Stromal cell of bone marrow (primary cell): ENCODE measurements at regions not wholly inside any gene's neighbourhood (a gene's known extent, or its start where the extent isn't known, plus 50 kb on each side); places are given as distances from the start of the nearest gene placed in this dataset.
"Not testable (repeated sequence)": the region's sequence is repeated elsewhere in the genome, so short reads cannot be mapped to it uniquely, and the experiment has no call there.

Experiments
- DNase-seq: peaks from one replicate; pipeline ENCODE4 v3.0.0-alpha.2; 2012; ENCODE audit warnings: low read depth

DNA sequence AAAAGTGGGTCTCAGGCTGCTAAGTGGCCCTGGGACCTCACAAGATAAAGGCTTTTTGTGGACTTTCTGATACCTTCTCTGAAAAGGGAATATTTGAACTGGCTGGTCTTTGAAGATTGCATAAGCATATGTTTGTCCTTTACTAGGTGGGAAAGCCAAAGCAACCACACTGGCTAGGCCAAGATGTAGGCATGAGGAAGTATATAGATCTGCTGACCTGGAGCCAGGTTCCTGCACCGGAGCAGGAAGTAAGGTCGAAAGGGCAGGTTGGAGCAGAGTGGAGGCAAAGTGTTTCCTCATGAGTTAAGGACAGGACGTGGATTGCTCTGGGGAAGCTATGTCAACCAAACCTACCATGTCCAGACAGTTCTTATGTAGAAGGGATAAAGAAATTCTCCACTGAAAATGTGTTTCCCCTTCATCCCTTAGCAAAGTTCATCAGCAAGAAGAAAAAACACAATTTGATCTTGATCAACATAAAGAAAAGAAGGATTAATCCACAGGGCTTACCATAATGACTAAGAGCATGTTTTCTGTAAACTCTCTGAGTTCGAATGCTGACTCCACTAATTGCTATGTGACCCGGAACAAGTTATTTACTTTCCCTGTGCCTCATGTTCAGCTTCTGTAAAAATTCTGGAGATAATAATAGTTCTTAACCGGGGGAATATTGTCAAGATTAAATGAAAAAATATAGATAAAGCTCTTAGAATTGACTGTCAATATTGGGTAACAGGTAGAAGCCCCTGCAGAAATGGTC is 156.1 kb upstream of the SRD5A2 start:
- DNase-seq: no peak

DNA sequence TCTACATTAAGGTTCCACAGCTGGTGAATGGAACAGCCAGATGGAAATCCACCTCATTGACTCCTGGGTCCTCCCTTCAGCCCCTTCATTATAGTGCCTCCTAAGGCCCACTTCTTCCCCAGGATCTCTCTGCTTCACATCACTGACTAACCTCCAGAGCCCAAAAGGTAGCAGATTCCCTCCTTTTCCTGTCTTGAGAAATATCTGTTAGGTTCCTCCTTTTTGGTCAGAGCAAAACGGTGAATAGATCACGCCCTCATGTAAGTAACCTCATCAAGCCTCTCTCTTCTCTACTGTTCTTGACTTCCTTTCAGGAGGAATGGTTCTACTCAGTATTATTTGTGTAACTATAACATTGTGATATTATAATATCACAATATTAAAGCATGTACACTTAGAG is 155.0 kb upstream of the SRD5A2 start:
- DNase-seq: no peak

DNA sequence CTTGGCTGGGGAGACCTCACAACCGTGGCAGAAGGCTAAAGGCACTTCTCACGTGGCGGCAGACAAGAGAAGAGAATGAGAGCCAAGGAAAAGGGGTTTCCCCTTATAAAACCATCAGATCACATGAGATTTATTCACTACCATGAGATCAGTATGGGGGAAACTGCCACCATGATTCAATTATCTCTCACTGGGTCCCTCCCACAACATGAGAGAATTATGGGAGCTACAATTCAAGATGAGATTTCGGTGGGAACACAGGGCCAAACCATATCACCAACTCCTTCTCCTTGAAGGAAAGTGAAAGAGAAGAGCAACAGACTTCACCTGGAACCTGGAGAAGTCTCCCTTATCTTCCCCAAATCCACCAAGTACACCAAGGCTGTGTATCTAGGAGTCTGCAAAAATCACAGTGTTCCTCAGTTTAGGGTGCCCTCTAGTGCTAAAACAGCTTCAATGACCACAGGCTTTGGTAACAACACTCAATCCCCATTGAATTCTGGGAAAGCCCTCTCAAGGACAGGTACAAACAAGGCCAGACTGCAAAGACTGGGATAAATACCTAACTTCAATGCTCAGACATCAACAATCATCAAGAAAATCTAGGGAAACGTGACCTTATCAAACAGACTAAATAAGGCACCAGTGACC is 148.8 kb upstream of the SRD5A2 start:
- DNase-seq: peak; percentile 18

DNA sequence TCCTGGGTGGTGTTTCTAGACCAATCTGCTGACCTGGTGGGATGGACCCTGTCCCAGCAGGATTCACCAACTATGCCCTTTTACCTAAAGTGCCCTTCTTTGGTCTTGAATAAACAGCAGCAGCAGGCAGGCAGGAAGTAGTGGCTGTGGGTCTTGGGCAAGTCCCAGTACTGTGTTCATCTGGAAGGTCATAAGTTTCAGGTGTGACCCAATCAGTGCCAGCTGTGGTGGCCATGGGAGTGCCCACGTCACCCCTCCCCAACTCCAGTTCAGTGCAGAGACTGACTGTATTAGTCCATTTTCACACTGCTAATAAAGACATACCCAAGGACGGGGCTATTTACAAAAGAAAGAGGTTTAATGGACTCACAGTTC is 148.3 kb upstream of the SRD5A2 start:
- no peak for DNase-seq

DNA sequence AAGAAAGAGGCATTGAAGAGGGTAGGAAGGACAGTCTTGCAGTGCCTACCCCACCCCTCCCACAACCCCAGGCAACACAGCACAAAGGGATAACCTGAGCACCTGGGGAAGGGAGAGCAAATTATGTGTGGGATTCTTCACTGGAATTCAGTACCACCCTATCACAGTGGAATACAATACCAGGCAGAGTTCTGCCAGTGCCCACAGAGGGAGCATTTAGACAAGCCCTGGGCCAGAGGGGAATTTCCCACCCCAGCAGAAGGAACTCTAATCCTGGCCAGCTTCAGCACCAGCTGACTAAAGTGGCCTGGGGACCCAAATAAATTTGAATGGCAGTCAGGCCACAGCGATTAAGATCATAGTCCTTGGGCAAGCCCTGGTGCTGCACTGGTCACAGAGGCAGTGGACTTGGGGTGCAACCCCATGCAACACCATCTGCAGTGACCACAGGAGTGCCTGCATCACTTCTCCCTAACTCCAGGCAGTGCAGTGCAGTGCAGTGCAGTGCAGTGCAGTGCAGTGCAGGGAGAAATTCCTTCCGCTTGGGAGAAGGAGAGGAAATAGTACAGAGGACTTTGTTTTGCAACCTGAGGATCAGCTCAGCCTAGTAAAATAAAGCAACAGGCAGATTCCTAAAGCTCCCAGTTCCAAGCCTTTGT is 147.8 kb upstream of the SRD5A2 start:
- no peak for DNase-seq

DNA sequence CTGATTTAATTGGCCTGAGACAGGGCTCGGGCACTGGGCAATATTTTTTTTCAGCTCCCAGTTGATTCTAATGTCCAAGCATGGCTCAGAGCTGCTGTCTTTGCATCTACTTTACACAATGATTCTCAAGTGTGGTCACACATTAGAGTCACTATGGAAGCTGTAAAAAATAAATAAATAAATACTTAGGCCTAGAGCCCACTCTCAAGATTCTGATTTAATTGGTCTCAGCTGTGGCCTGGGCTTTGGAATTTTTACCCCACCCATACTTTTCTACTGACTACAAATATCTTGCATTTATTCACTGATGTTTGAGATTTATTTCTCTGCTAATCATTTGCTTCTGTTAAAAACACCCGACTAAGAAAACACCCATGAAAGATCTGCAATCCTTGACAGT is 145.7 kb upstream of the SRD5A2 start:
- no peak for DNase-seq

DNA sequence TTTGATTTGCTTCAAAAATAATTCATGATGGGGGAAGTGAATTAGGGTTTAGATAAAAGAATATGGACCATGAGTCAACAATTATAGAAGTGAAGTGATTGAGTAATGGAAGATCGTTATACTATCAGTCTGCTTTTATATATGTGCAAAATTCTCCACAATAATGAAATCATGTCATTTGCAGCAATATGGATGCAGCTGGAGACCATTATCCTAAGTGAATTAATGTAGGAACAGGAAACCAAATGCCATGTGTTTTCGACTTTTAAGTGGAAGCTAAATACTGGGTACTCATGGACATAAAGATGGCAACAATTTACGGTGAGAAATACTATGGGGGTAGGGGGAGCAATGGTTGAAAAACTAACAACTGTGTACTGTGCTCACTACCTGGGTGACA is 144.7 kb upstream of the SRD5A2 start:
- no peak for DNase-seq

DNA sequence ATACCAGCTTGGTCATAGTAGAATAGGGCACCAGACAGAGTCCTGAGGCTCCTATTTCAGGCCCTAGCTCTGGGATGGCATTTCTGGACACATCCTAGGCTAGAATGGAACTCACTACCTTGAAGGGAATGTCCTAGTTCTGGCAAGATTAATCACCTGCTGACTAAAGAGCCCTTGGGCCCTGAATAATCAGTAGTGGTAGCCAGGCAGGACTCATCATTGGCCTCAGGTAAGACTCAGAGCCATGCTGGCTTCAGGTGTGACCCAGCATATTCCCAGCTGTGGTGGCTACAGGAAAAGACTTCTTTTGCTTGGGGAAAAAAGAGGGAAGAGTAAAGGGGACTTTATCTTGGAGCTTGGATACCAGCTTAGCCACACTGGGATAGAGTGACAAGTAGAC is 131.0 kb upstream of the SRD5A2 start:
- no peak for DNase-seq

DNA sequence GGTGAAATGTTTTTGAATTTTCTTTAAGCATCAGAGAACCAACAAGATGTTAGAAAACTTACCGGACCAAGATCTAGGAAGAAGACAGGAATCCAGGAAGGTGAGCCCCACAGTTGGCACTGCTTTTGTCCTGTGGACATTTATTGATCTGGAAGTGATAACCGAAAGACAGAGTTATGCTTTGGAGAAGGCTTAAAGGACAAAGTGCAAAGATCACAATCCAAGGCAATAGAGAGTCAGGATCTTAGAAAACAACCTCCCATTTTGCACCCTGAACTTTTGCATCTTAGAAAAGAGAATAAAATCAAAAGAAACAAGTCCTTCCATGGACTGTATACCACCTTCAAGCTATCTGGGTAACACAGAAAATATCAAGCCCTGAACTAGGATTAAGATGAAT is 129.4 kb upstream of the SRD5A2 start:
- DNase-seq: no peak

DNA sequence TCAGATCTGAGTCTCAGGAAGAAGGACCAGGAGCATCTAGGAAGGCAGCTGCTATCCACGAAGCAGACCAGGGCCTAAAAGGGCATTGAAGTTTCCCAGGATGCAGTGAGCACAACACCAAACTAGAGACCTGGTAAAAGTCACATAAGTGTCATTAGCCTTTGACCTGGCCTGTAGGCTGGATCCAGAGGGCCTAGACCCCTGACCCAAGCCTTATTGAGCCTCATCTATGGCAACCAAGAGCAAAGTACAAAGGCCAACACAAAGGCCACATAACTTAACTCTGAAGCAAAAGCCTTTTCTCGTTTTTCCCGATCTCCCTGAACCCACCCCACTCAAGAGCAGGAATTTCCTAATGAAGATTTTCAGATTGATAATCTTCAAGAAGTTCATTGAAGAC is 127.3 kb upstream of the SRD5A2 start:
- DNase-seq: no peak

DNA sequence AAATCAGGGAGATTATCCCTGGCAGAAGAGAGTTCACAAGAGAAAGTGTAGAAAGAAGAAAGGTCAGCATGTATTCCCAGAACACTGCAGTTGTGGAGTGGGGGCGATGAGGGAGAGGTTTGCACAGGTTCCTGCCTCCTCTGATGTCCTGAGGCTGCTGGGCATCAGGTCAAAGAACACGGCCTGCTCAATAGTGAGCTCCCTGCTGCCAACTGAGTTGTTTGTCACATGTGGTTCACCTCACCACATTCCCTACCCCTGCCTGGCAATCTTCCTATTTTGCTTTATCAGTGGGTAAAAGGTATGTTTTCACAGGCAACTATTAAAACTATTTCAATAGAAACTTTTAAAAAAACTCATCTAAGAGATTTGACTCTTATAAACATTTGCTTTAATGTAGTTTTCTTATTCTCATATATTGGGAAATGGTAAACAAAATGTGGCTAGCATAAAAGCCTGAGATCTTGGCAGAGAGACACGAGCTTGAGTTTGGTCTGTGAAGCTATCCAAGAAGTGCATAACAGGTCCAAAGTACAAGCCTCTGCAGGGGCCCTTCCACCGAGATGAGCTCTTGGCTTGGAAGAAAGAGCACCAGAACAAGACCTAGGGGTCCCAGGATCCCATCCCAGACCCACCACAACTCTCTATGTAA is 123.9 kb upstream of the SRD5A2 start:
- DNase-seq: no peak

DNA sequence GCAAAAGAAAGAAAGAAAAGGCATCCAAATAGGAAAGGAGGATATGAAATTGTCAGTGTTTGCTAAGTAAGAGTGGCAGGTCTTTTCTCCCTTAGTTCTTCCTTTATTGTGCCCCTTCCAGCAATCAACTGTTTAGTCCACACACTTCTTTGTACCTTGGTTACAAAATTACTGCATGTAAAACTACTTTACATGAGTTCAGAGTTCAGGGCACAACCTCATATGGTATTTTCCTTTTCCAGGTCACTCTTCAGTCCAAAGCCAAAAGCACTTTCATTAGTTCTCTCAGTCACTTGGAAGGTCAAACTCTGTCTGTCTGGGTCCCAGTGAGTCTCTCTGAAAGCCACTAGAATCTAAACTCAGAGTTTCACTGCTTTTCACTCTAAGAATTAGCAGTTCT is 122.5 kb upstream of the SRD5A2 start:
- DNase-seq: no peak

DNA sequence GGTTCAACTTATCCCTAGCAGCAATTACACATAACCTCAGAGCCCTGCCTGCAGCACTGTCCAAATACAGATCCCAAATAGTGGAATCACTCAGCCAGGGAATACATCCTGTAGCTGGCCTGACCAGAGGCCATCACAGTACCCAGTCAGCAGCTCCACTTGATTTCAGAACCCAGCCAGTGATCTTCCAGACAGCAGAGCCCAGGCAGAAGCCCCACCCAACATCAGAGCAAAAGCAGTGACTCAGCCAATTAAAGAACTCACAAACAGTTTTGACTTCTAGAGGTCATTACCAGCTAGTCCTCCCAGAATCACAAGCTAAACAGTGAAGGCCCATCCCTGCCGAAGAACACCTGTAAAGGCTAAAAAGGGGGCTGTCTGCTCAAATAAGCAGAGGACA is 118.0 kb upstream of the SRD5A2 start:
- no peak for DNase-seq

DNA sequence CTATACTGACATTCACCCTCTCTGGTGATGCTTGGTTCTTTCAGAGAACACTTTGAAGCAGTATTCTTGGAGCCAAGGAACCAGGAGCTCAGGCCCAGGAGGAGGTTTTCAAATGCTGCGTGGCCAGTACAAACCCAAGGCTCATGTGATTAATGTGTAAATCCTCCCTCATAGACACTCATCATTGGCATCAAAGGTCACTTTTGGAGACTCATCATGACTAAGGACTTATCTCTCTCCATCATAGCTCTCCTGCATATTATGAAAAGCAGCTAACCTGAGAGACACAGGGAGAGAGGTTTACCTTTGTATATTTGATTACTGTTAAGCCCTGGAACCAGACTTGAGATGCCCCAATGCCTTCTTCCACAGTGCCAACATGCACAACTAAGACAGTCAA is 115.3 kb upstream of the SRD5A2 start:
- DNase-seq: no peak

DNA sequence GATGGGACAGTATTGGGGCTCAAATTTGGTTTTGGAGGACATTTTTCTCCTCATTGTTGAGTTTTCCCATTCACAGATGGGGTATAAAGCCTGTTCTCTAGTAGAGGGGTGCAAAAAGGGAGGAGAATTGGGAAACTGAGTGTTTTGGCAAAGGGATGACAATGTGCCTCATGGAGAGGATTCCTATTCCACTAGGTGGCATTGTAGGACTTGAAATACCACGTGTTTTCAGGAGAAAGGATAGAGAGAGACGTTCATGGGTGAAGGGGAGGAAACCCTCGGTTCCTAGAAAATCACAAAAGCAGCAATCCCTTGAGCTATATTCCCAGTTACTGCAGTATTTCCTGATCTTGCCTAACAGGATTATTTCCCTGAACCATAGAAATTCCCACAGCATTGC is 113.7 kb upstream of the SRD5A2 start:
- no peak for DNase-seq

DNA sequence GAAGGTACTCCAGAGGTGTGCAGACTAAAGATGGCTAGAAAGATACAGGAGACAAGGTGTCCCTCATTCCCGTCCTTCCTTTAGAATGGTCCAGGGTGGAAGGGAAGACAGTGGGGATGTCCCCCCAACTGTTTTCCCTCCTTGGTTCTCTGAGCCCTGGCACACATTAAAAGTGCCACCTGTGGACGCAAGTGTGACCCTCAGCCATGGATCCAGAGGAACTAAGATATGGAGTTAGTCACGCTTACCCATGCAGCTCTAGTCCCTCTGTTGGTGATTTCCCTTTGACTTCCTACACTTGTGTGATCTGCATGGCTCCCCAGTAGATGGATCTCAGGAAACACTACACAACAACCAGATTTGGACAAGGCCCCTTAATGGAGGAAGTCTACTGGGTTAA is 113.1 kb upstream of the SRD5A2 start:
- DNase-seq: no peak

DNA sequence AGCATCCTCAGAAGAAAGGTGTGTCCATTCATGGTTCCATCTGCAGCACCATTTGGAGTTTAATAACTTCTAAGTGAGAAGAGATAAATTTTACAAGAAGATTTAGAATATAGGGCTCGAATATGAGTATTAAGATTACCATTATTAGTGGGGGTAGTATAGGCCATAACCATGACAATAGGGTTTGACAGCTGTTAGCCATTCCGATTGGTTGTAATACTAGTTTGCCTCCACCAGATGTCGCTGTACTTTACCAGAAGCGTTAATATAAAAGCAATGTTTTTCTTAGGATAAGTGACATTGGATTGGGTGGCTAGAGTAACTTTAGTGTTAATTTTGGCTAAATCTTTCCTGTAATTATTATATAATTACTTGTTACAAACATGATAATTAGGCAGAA is 107.5 kb upstream of the SRD5A2 start:
- DNase-seq: no peak

DNA sequence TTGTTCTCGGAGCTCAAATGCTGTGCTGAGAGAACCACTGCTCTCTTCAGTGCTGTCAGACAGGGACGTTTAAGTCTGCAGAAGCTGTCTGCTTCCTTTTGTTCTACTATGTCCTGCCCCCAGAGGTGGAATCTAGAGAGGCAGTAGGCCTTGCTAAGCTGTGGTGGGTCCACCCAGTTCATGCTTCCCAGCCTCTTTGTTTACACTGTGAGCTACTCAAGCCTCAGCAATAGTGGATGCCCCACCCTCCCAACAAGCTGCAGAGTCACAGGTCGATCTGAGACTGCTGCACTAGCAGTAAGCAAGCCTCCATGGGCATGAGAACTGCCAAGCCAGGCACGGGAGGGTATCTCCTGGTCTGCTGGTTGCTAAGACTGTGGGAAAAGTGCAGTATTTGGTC is 102.8 kb upstream of the SRD5A2 start:
- DNase-seq: not testable (repeated sequence)

DNA sequence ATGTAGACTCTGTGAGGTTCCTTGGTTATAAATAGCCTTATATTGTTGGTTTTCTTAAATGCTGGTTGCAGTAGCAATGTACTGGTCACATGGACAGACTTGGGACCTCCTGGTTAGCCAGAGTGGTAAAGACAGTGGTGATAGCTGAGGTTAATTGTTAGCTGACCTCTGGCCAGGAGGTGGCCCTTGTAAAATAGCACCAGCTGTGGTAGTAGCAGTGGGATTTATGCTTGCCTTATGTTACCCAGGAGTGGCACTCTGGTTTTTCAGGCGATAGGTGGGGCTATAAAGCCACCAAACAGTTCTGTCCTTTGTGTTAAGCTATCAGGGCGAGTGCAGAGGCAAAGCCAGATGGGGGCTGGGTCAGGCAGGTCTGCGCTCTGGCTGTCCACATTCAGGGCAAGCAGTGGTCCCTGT is 94.8 kb upstream of the SRD5A2 start:
- no peak for DNase-seq

DNA sequence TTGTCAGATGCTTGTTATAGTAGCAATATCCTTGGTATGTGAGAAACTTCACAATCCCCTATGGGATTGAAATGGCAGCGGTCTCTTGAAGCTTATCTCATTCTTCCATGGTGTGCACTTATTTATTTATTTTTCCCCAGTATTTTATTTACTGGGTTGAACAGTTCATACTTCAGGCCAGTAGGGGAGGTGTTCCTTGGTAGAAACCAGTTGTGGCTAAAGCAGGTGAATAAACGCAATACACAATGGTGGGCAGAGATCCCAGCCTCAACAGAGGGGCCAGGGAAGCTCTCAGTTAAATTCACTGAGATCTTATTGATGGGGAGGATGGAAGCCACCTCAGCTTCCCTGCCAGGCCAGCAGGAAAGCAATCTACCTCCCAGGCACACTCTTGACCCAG is 93.7 kb upstream of the SRD5A2 start:
- DNase-seq: no peak

DNA sequence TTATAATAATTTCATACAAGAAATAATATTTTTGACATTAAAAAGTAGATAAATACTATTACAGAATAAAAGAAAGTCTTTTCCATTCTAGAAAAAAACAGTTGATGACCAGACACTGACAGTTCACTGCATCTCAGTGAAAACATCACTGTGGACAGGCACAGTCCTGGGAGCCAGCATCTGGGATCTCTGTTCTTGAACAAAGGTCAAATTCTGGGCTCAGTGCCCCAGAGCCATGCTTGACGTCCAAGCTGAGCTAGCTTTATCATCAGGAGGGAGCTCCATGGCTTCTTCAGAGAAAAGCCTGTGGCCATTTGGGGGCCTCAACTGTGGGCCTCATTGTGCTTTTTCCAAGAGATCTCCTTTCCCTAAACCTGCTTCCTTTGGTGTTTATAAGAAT is 86.1 kb upstream of the SRD5A2 start:
- DNase-seq: no peak

DNA sequence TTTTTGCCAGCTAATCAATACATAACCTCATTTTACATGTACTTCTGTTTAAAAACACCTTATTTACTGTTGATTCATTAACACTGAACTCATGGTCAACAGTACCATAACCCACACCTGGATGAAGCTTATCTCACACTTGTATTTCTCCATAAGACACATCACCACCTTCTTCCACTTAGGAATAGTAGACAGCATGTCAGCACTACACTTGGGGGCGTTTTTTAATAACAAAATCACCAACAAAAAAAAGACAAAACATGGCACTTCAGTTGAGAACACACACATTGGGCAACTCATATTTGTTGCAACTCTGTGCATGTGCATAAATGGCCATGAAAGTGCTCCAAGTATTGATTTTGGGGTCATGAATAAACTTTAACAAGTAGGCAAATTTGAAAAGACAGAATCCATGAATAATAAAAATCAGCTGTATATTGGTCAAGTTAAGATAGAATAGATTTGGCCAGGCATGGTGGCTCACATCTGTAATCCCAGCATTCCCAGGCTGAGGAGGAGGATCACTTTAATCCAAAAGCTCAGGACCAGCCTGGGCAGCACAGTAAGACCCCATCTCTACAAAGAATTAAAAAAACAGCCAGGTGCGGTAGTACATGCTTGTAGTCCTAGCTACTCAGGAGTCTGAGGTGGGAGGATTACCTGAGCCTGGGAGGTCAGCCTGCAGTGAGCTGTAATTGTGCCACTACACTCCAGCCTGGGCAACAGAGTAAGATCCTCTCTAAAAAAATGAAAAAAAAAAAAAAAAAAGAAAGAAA is 84.4 kb upstream of the SRD5A2 start:
- no peak for DNase-seq
